Neural cell (in vitro differentiated cells): ENCODE measurements at regions not wholly inside any gene's neighbourhood (a gene's known extent, or its start where the extent isn't known, plus 50 kb on each side); places are given as distances from the start of the nearest gene placed in this dataset.

Experiments
- H2AFZ ChIP-seq: fragments of 200-600, 300-800 bp; sonication (generic), shearing (Covaris generic); 2 replicates; pipeline ENCODE4 v1.6.0; 2014; ENCODE audit warnings: low read depth, mild to moderate bottlenecking, antibody characterized with exemption, low read length, moderate library complexity
- H3F3A ChIP-seq: fragments of 200-600 bp; shearing (Covaris generic); 2 replicates; pipeline ENCODE4 v1.6.1; 2016; ENCODE audit warnings: mild to moderate bottlenecking, moderate library complexity, mixed read lengths, antibody characterized with exemption, low read length; ENCODE audit not compliant: insufficient read depth, poor library complexity, severe bottlenecking
- H3K27ac ChIP-seq: fragments of 200-600, 300-800 bp; sonication (generic), shearing (Covaris generic); 2 replicates; pipeline ENCODE4 v1.5.1; 2014; ENCODE audit warnings: mild to moderate bottlenecking, low read length, moderate library complexity
- H3K27me3 ChIP-seq: fragments of 300-800, 200-600 bp; sonication (generic), shearing (Covaris generic); 2 replicates; pipeline ENCODE4 v1.6.0; 2014; ENCODE audit warnings: mild to moderate bottlenecking, low read depth, low read length, moderate library complexity; ENCODE audit not compliant: insufficient read depth
- H3K36me3 ChIP-seq: fragments of 300-800, 200-600 bp; sonication (generic), shearing (Covaris generic); 2 replicates; pipeline ENCODE4 v1.5.1; 2014; ENCODE audit warnings: mild to moderate bottlenecking, antibody characterized with exemption, low read length, moderate library complexity; ENCODE audit not compliant: insufficient read depth
- H3K4me2 ChIP-seq: fragments of 300-800, 200-600 bp; sonication (generic), shearing (Covaris generic); 2 replicates; pipeline ENCODE4 v1.6.0; 2014; ENCODE audit warnings: mild to moderate bottlenecking, low read length
- H3K4me3 ChIP-seq: fragments of 300-800, 200-600 bp; sonication (generic), shearing (Covaris generic); 2 replicates; pipeline ENCODE4 v1.5.1; 2014; ENCODE audit warnings: mild to moderate bottlenecking, low read length, moderate library complexity
- H3K79me2 ChIP-seq: fragments of 200-600 bp; shearing (Covaris generic); replicated peaks from 2 replicates; pipeline ENCODE4 v1.6.0; 2014; ENCODE audit warnings: mild to moderate bottlenecking, low read length, moderate library complexity; ENCODE audit not compliant: insufficient read depth
- H3K9ac ChIP-seq: fragments of 300-800, 200-600 bp; sonication (generic), shearing (Covaris generic); 2 replicates; pipeline ENCODE4 v1.6.1; 2016; ENCODE audit warnings: mild to moderate bottlenecking, low read length, mixed read lengths
- H3K9me2 ChIP-seq: fragments of 200-600 bp; shearing (Covaris generic); 2 replicates; pipeline ENCODE4 v1.6.1; 2016; ENCODE audit warnings: mild to moderate bottlenecking, low read length, mixed read lengths; ENCODE audit not compliant: insufficient read depth
- H3K9me3 ChIP-seq: fragments of 200-600, 300-800 bp; sonication (generic), shearing (Covaris generic); 2 replicates; pipeline ENCODE4 v1.6.1; 2016; ENCODE audit warnings: mild to moderate bottlenecking, mixed run types, low read length, moderate library complexity, mixed read lengths
- H4K20me1 ChIP-seq: fragments of 200-600 bp; shearing (Covaris generic); 2 replicates; pipeline ENCODE4 v1.6.1; 2016; ENCODE audit warnings: mild to moderate bottlenecking, mixed run types; ENCODE audit not compliant: insufficient read depth
- EP300 ChIP-seq: fragments of 450-650 bp; conservative IDR thresholded peaks from 2 replicates; pipeline ENCODE4 v1.6.1; 2014; ENCODE audit warnings: antibody characterized with exemption, mild to moderate bottlenecking, moderate library complexity; ENCODE audit not compliant: poor library complexity, severe bottlenecking
- EZH2 ChIP-seq: fragments of 200-600, 300-800 bp; shearing (Covaris generic), sonication (generic); IDR thresholded peaks from 2 replicates; pipeline ENCODE4 v1.6.1; 2014; ENCODE audit warnings: antibody characterized with exemption, low read length, borderline replicate concordance, mild to moderate bottlenecking; ENCODE audit not compliant: insufficient read depth, poor library complexity, severe bottlenecking
- MXI1 ChIP-seq: fragments of 450-650 bp; conservative IDR thresholded peaks from 2 replicates; pipeline ENCODE4 v1.6.1; 2014; ENCODE audit warnings: antibody characterized with exemption, mild to moderate bottlenecking; ENCODE audit not compliant: poor library complexity, severe bottlenecking
- POLR2AphosphoS5 ChIP-seq: IDR thresholded peaks from 2 replicates; pipeline ENCODE4 v1.6.1; 2012
- RAD21 ChIP-seq: fragments of 450-650 bp; conservative IDR thresholded peaks from 2 replicates; pipeline ENCODE4 v1.6.1; 2014; ENCODE audit warnings: antibody characterized with exemption, mild to moderate bottlenecking, moderate library complexity
- REST ChIP-seq: IDR thresholded peaks from 2 replicates; pipeline ENCODE4 v1.6.1; 2012; ENCODE audit warnings: borderline replicate concordance
- SMC3 ChIP-seq: fragments of 450-650 bp; conservative IDR thresholded peaks from 2 replicates; pipeline ENCODE4 v1.6.1; 2014; ENCODE audit warnings: antibody characterized with exemption, mild to moderate bottlenecking, moderate library complexity; ENCODE audit not compliant: poor library complexity
- TAF1 ChIP-seq: IDR thresholded peaks from 2 replicates; pipeline ENCODE4 v1.6.1; 2012; ENCODE audit warnings: low read depth
- TF ChIP-seq, protein P1 (sequence below): fragments of 450-650 bp; IDR thresholded peaks from 2 replicates; pipeline ENCODE4 v1.5.1; 2014; ENCODE audit warnings: antibody characterized with exemption, mild to moderate bottlenecking, moderate library complexity; ENCODE audit not compliant: poor library complexity, severe bottlenecking

DNA sequence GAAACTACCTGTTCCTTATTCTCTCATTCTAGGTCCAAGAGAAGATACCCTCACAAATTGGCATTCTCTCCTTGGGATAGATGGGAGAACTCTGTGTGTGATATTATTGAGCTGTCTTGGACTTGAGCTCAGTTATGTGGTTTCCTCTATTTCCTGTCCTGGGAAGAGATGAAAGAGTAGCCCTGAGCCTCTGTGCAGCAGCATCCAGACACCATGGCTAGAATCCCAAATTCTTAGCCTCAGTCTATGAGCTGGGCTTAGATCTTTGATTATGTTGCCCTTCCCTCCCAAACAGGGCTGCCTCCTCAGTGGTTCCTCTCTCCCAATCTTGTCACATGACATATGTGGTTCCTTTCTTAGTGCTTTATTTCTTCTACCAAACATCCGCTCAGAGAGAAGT, 290.7 kb downstream of the SPRY2 start:
- Histone ChIP-seq H3K4me3 (no peak overlapping the region), H3K9me3 (no peaks in the 10 kb centered on the region), H3K9ac (no peak overlapping the region), H3K79me2 (no peaks in the 10 kb centered on the region), H2AFZ (no peak overlapping the region), H3K36me3 (no peaks in the 10 kb centered on the region), H4K20me1 (no peaks in the 10 kb centered on the region), H3K27me3 (no peaks in the 10 kb centered on the region), H3K4me2 (no peak overlapping the region), H3K27ac (no peak overlapping the region), H3F3A (no peaks in the 10 kb centered on the region), H3K9me2 (no peaks in the 10 kb centered on the region)
- TF ChIP-seq RAD21 (no peak), POLR2AphosphoS5 (no peak), EP300 (no peak), TAF1 (no peak), SMC3 (no peak), REST (no peak), MXI1 (no peak), EZH2 (no peak)
- TF ChIP-seq, protein P1, sequence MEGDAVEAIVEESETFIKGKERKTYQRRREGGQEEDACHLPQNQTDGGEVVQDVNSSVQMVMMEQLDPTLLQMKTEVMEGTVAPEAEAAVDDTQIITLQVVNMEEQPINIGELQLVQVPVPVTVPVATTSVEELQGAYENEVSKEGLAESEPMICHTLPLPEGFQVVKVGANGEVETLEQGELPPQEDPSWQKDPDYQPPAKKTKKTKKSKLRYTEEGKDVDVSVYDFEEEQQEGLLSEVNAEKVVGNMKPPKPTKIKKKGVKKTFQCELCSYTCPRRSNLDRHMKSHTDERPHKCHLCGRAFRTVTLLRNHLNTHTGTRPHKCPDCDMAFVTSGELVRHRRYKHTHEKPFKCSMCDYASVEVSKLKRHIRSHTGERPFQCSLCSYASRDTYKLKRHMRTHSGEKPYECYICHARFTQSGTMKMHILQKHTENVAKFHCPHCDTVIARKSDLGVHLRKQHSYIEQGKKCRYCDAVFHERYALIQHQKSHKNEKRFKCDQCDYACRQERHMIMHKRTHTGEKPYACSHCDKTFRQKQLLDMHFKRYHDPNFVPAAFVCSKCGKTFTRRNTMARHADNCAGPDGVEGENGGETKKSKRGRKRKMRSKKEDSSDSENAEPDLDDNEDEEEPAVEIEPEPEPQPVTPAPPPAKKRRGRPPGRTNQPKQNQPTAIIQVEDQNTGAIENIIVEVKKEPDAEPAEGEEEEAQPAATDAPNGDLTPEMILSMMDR, result no peak

- no peaks in the 10 kb centered on the region for H3K79me2 ChIP-seq
- no peaks in the 10 kb centered on the region for H3K36me3 ChIP-seq
- no peak overlapping the region for H2AFZ ChIP-seq
- H3K27ac ChIP-seq, result peak overlapping the region; percentile 55
- no peaks in the 10 kb centered on the region for H3K27me3 ChIP-seq
- peak overlapping the region; percentile 3 for H3K4me3 ChIP-seq
- H4K20me1 ChIP-seq, result no peaks in the 10 kb centered on the region
- TF ChIP-seq EP300, result peak; percentile 66
- TF ChIP-seq SMC3, result no peak
- TF ChIP-seq EZH2, result no peak
- TF ChIP-seq TAF1, result no peak
- TF ChIP-seq RAD21, result peak; percentile 24
- no peak for TF ChIP-seq MXI1
- peak; percentile 59 for TF ChIP-seq POLR2AphosphoS5
- TF ChIP-seq, protein P1, result no peak
- TF ChIP-seq REST, result no peak
- H3F3A ChIP-seq, result no peaks in the 10 kb centered on the region
- H3K9me3 ChIP-seq, result no peaks in the 10 kb centered on the region
- H3K9ac ChIP-seq, result no peak overlapping the region
- H3K4me2 ChIP-seq, result no peak overlapping the region
- no peaks in the 10 kb centered on the region for H3K9me2 ChIP-seq
These were observed 292.1 kb downstream of the SPRY2 start for GRCh38 chr13:80048802-80049201.
